Ectodermal cell (in vitro differentiated cells): ENCODE measurements at regions not wholly inside any gene's neighbourhood (a gene's known extent, or its start where the extent isn't known, plus 50 kb on each side); places are given as distances from the start of the nearest gene placed in this dataset.

ENCODE experiments used
- H3K27ac ChIP-seq: 2 replicates; pipeline ENCODE4 v1.7.0; 2013; ENCODE audit warnings: mild to moderate bottlenecking, low read depth, low read length; ENCODE audit not compliant: insufficient read depth, poor library complexity, severe bottlenecking
- H3K27me3 ChIP-seq: 2 replicates; pipeline ENCODE4 v1.7.0; 2013; ENCODE audit warnings: mild to moderate bottlenecking, low read length; ENCODE audit not compliant: insufficient read depth, control insufficient read depth, poor library complexity, severe bottlenecking
- H3K36me3 ChIP-seq: one replicate; pipeline ENCODE4 v1.7.0; 2013; ENCODE audit warnings: low read length; ENCODE audit not compliant: control insufficient read depth, insufficient read depth
- H3K4me1 ChIP-seq: one replicate; pipeline ENCODE4 v1.7.0; 2013; ENCODE audit warnings: low read length; ENCODE audit not compliant: control insufficient read depth, insufficient read depth
- H3K4me3 ChIP-seq: 2 replicates; pipeline ENCODE4 v1.7.0; 2013; ENCODE audit warnings: low read depth, low read length, control low read depth; ENCODE audit not compliant: insufficient read depth
- H3K9me3 ChIP-seq: 2 replicates; pipeline ENCODE4 v1.7.0; 2013; ENCODE audit warnings: mild to moderate bottlenecking, low read length, moderate library complexity; ENCODE audit not compliant: control insufficient read depth
- whole genome bisulfite sequencing, 2 experiments: methylation state at CpG; one replicate each; pipeline ENCODE4 v1.1.7; 2013; ENCODE audit warnings: missing lambda C conversion rate in 2 of 2; 5-methylcytosine and 5-hydroxymethylcytosine counted together

DNA sequence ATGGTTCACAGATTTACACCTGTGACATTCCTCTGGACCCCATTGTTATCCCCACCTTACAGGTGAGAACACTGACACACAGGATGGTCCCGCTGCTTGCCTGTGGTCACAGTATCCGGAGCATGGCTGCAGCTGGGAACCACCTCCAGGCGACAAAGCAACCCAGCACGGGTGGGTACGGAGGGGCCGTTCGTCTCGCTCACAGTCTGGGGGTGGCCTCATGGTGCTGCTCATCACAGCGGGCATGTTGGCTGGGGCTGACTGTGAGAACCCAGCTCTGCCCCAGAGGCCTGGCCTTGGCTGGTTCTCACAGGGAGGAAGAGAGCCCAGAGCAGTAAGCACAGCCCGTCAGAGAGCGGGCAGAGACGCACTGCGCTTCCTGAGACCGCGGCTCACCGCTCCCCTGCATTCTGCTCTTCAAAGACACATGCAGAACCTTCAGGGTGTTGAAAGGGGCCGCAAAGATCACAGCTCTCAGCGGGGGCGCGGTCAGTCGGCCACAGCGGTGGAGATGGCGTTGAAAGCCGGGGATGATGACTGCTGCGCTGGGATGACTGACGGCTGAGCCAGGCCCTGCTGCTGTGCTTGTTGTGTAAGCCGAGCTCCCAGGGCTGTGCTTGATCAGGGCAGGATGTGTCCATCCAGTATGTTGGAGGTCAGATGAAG lies 423.0 kb downstream of the BRD1 start:
- Histone ChIP-seq H3K27me3 (no peaks in the 10 kb centered on the region), H3K9me3 (no peaks in the 10 kb centered on the region), H3K4me3 (no peak overlapping the region), H3K36me3 (no peaks in the 10 kb centered on the region), H3K4me1 (no peaks in the 10 kb centered on the region), H3K27ac (no peak overlapping the region)
- WGBS, 2 experiments, result 57 to 65% methylated on average over 25 to 26 of the region's 27 CpGs

DNA sequence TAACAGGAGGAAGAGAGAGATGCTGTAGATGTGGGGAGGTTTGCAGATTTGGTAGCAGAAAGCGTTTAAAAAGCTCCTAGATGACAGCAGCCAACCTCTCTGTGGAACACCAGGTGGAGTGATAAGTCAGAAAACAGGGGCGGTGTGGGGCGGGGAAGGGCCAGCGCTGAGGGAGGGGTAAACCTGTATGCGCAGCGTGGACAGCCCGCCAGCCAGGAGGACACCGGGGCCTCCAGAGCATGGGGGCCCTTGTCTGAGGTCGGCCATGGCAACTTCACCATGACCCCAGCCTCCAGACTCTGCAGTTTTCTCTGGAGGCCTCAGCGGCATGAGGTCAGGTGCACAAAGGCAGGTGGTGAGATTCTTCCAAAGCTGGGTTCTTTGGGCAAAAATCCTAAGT lies 423.7 kb downstream of the BRD1 start:
- Histone ChIP-seq H3K4me1 (no peaks in the 10 kb centered on the region), H3K27ac (no peak overlapping the region), H3K9me3 (no peaks in the 10 kb centered on the region), H3K27me3 (no peaks in the 10 kb centered on the region), H3K36me3 (no peaks in the 10 kb centered on the region), H3K4me3 (no peak overlapping the region)
- WGBS, 2 experiments, result 89 to 90% methylated on average over 10 of the region's 10 CpGs

DNA sequence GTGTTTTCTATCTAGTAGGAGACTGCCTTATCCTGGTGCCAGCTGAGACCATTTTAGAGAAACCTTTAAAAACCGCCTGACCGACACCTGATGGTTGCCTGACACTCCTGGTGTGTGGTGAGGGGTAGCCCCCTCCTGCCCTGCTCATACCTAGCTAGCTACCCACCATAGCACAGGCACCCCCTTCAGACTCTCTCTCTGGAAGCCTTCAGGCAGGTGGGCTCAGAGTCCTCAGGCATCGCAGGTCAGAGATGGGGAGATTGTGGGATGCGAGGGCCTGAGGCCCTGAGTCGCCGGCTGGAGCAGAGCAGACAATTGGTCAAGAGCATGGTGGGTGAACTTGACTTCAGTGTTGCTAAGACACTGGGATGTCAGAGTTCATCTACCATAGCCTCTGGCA lies 424.6 kb downstream of the BRD1 start:
- Histone ChIP-seq H3K9me3 (no peaks in the 10 kb centered on the region), H3K4me3 (no peak overlapping the region), H3K36me3 (no peaks in the 10 kb centered on the region), H3K27me3 (no peaks in the 10 kb centered on the region), H3K4me1 (no peaks in the 10 kb centered on the region), H3K27ac (no peak overlapping the region)
- 93 to 95% methylated on average over 6 of the region's 6 CpGs for WGBS, 2 experiments

DNA sequence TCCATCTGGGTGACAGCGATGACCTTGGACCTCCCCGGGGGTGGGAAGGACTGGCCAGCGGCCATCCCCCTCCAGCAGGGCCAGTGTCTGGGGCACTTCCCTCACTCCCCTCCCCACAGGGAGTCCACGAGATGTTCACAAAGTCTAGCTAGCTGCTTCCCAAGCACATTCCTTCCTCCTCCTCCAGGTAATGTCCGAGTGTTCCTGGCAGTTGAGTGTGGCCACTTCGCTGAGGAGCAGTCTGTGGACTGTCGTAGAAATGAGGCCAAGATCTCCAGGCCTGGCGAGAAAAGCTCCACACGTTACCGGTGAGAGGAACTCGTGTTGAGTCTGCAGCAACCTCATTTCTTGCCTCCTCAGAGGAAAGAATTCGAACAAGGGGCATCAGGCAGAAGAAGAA lies 425.5 kb downstream of the BRD1 start:
- Histone ChIP-seq H3K4me3 (no peak overlapping the region), H3K36me3 (no peaks in the 10 kb centered on the region), H3K27ac (no peak overlapping the region), H3K27me3 (no peaks in the 10 kb centered on the region), H3K4me1 (no peaks in the 10 kb centered on the region), H3K9me3 (no peaks in the 10 kb centered on the region)
- WGBS, 2 experiments, result 78 to 80% methylated on average over 12 of the region's 12 CpGs

DNA sequence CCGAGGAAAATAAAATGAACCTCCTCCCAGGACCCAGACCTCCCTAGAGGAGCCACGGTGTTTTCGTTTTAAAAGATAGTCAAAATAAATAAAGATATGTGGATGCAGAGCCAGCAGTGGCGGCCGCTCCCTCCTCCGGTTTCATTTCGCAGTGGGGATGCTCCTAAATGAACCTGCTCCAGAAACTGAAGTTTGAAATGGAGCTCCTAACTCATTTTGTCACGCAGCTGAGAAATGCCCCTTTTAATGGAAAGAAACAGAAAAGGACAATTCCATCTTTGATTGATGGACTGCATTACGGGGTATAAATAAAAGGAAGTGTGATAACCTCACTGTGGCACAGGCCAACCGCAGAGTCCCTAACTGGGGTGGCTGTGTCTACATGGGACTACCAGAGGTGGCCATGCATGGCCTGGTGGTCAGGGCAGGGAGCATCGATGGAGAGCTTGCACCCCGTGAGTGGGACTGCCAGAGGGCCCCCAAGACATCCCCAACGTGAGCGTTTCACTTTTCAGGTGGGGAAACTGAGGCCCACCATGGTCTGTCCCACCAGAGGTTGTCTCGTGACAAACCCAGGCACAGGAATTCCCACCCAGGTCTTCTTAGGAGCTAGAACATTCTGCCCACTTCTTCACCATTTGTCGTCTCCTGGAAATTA lies 426.6 kb downstream of the BRD1 start:
- 95% methylated on average over 16 of the region's 16 CpGs for WGBS, 2 experiments

DNA sequence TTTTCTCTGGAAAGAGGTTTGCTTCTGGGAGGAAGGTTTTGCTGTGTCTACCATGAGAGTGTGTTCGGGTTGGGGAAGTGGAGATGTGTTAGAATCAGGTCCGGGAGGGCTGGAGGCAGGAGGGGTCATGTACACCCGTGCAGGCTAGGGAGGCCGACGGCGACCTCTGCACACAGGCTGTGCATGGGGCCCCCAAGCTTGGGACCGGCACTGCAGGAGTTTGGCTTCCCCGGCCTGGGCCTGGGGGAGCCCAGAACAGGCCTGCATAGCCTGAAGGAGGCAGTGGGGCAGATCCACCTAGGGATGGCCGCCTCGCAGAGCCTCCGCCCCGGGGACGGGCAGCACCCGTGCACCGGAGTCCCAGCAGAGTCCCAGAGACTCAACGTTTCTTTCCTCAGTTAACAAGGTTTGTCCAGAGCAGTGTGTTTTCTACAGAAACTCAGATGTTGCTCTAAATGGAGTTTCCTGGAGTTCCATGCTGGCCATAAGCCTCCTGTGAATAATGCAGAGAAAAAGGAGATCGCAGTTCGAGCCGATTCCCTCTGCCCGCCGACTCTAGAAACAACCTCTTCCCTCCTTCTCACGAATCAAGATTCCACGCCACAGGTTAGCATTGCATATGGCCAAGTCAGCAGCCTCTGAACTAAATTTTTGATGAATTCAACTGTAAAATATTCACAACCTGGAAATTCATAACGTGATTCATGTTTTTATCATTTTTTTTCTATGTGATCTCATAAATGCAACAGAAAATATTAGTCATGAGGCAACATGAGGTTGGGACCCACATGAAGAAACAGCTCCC lies 427.3 kb downstream of the BRD1 start:
- no peak overlapping the region for H3K27ac ChIP-seq
- no peaks in the 10 kb centered on the region for H3K36me3 ChIP-seq
- no peaks in the 10 kb centered on the region for H3K27me3 ChIP-seq
- no peak overlapping the region for H3K4me3 ChIP-seq
- WGBS, 2 experiments, result 90 to 92% methylated on average over 24 of the region's 24 CpGs
- H3K9me3 ChIP-seq, result no peaks in the 10 kb centered on the region
- H3K4me1 ChIP-seq, result no peaks in the 10 kb centered on the region

More for the DNA sequence above, 426.6 kb downstream of the BRD1 start:
- Histone ChIP-seq H3K4me1 (no peaks in the 10 kb centered on the region), H3K36me3 (no peaks in the 10 kb centered on the region), H3K4me3 (no peak overlapping the region), H3K9me3 (no peaks in the 10 kb centered on the region), H3K27ac (no peak overlapping the region), H3K27me3 (no peaks in the 10 kb centered on the region)

DNA sequence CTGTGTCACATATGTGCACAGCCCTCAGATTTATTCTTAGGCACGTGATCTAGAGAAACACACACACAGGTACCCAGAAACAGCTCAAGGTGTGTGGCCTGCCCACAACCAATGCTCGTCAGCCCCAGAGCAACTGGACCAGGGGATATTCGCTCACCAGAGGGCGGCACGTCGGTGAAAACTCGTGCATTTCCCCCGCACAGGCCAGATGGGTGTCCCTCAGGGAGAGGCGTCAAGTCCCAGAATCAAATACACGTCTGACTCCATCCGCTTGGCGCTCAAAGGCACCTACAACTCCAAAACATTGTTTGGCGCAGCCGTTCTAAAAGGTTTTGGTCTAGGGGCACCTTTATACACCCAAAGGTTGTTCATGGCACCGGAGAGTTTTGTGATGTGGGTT lies 429.0 kb downstream of the BRD1 start:
- H3K36me3 ChIP-seq, result no peaks in the 10 kb centered on the region
- no peaks in the 10 kb centered on the region for H3K9me3 ChIP-seq
- 87 to 92% methylated on average over 14 to 15 of the region's 15 CpGs for WGBS, 2 experiments
- no peaks in the 10 kb centered on the region for H3K4me1 ChIP-seq
- H3K27me3 ChIP-seq, result no peaks in the 10 kb centered on the region
- no peak overlapping the region for H3K27ac ChIP-seq
- H3K4me3 ChIP-seq, result no peak overlapping the region

DNA sequence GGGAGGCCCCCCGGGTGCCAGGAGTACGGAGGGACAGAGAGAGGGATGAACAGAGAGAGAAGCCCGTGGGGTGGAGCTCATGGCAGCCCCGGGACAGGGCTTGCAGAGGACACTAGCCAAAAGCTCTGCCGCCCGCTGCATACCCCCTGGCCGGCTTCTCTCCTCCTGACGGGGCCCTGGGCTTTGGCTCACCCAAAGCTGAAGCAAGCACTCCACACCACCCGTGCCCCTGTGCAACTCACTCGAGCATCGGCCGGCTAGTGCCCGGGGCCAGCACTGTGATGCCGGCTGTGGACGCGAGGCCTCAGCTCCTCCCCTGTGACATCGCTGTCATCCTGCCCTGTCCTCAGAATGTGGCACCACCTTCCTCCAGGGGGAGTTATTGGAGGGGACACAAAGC lies 429.6 kb downstream of the BRD1 start:
- Histone ChIP-seq H3K27ac (no peak overlapping the region), H3K4me1 (no peaks in the 10 kb centered on the region), H3K9me3 (no peaks in the 10 kb centered on the region), H3K36me3 (no peaks in the 10 kb centered on the region), H3K27me3 (no peaks in the 10 kb centered on the region), H3K4me3 (no peak overlapping the region)
- 92% methylated on average over 17 of the region's 17 CpGs for WGBS, 2 experiments

DNA sequence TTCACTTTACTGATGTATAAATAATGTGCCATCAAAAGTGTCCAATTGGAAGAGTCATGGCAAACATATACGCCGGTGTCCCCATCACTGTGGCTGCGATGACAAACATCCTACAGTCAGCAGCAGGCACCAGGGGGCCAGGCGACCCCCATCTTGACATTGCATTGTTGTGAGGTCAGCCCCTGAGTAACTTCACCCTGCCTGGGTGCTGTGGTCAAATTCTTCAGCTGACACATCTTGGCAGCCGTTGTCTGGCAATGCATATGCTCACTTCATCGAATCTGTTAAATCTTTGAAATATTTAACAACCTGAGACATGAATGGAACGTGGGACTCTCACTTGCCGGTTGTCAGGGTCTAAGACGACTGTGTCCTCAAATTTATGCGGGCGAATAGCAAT lies 430.9 kb downstream of the BRD1 start:
- no peaks in the 10 kb centered on the region for H3K36me3 ChIP-seq
- no peak overlapping the region for H3K4me3 ChIP-seq
- WGBS, 2 experiments, result 92 to 93% methylated on average over 11 of the region's 11 CpGs
- no peaks in the 10 kb centered on the region for H3K27me3 ChIP-seq
- no peaks in the 10 kb centered on the region for H3K9me3 ChIP-seq
- H3K27ac ChIP-seq, result no peak overlapping the region
- no peaks in the 10 kb centered on the region for H3K4me1 ChIP-seq

DNA sequence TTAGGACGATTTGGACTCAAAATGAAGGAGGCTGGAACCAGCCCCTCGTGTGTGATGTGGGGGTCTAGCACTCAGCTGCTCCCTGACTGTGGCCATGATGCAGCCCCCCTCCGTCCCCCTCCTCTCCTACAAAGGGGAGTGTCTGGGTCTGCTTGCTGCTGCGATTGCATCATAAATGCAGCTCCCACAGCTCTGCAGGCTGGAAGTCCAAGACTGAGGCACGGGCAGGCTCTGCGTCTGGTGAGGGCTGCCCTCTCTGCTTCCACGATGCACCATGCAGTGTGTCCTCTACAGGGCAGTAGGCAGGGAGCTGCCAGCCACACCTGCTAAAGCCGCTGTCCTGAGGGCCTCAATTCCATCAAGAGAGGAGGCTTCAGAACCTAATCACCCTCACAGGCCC lies 432.1 kb downstream of the BRD1 start:
- Histone ChIP-seq H3K27me3 (no peaks in the 10 kb centered on the region), H3K9me3 (no peaks in the 10 kb centered on the region), H3K4me1 (no peaks in the 10 kb centered on the region), H3K4me3 (no peak overlapping the region), H3K27ac (no peak overlapping the region), H3K36me3 (no peaks in the 10 kb centered on the region)
- 82 to 88% methylated on average over 8 of the region's 8 CpGs for WGBS, 2 experiments
